ENCODE measurements at regions not wholly inside any gene's neighbourhood (a gene's known extent, or its start where the extent isn't known, plus 50 kb on each side); places are given as distances from the start of the nearest gene placed in this dataset.

DNA sequence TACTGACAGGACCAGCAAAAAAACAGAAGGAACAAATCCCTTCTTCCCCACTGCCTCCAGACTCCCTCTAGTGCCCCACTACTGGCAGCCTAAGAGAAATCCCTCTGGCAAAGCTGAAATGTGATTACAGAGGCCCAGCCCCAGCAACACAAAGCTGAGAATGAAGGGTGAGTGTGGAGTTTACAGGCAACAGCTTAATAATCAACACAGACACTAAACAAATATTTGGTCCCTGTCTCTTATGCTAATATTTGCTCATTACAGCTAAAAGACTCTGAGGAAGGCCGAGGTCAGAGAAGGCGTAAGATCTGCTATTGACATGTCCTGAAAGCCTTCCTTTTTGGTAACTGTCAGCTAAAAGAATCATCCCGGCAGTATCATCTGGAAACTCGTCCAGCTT is 308.5 kb upstream of the RASGRP1 start:
- no peak for TF ChIP-seq ZNF274 (IDR thresholded peaks at IDR 0.05; ENCODE audit: low read depth, low read length)
- TF ChIP-seq YY1 (IDR thresholded peaks at IDR 0.05; ENCODE audit: insufficient read depth, insufficient read length): no peak
